ENCODE measurements at regions not wholly inside any gene's neighbourhood (a gene's known extent, or its start where the extent isn't known, plus 50 kb on each side); places are given as distances from the start of the nearest gene placed in this dataset.

GRCh38 chr12:19008102-19008501 lies 121.4 kb upstream of the PLEKHA5 start:
- no peak for TF ChIP-seq CTCF (IDR thresholded peaks at IDR 0.05; ENCODE audit: low read depth, low read length)
- H3K9me3 ChIP-seq, result no peaks in the 10 kb centered on the region
- no peaks in the 10 kb centered on the region for H3K4me1 ChIP-seq
- H3K36me3 ChIP-seq, result no peaks in the 10 kb centered on the region
- H3K27me3 ChIP-seq, result no peaks in the 10 kb centered on the region
- no peak overlapping the region for H3K4me3 ChIP-seq (ENCODE audit: low read depth, low read length)
- no peak for DNase-seq

DNA sequence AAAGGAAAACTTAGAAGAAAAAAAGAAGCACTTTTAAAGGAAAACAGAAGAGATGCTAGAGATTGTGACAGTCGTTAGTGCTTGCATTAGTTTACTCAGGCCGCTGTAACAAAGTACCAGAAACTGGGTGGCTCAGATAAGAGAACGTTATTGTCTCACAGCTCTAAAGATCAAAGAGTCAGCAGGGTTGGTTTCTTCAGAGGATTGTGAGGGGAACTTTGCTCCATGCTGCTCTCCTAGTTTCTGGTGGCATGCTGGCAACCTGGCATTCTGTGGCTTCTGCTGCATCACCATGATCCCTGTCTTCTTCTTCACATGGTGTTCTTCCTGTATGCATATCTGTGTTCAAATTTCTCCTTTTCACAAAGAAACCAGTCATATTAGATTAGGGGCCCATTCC lies 119.4 kb upstream of the PLEKHA5 start:
- Histone ChIP-seq H3K36me3 (no peaks in the 10 kb centered on the region), H3K4me1 (no peaks in the 10 kb centered on the region), H3K4me3 (ENCODE audit: low read depth, low read length) (no peak overlapping the region), H3K9me3 (no peaks in the 10 kb centered on the region), H3K27me3 (no peaks in the 10 kb centered on the region)
- no peak for DNase-seq
- TF ChIP-seq CTCF (IDR thresholded peaks at IDR 0.05; ENCODE audit: low read depth, low read length), result no peak

GRCh38 chr12:19010726-19011125 lies 118.8 kb upstream of the PLEKHA5 start:
- Histone ChIP-seq H3K27me3 (no peaks in the 10 kb centered on the region), H3K4me3 (ENCODE audit: low read depth, low read length) (no peak overlapping the region), H3K9me3 (no peaks in the 10 kb centered on the region), H3K36me3 (no peaks in the 10 kb centered on the region), H3K4me1 (no peaks in the 10 kb centered on the region)
- no peak for DNase-seq
- TF ChIP-seq CTCF (IDR thresholded peaks at IDR 0.05; ENCODE audit: low read depth, low read length), result no peak

GRCh38 chr12:19012965-19013364 lies 116.6 kb upstream of the PLEKHA5 start:
- no peak for DNase-seq
- no peak overlapping the region for H3K4me3 ChIP-seq (ENCODE audit: low read depth, low read length)
- no peaks in the 10 kb centered on the region for H3K36me3 ChIP-seq
- no peak for TF ChIP-seq CTCF (IDR thresholded peaks at IDR 0.05; ENCODE audit: low read depth, low read length)
- H3K4me1 ChIP-seq, result no peaks in the 10 kb centered on the region
- no peaks in the 10 kb centered on the region for H3K9me3 ChIP-seq
- H3K27me3 ChIP-seq, result no peaks in the 10 kb centered on the region

DNA sequence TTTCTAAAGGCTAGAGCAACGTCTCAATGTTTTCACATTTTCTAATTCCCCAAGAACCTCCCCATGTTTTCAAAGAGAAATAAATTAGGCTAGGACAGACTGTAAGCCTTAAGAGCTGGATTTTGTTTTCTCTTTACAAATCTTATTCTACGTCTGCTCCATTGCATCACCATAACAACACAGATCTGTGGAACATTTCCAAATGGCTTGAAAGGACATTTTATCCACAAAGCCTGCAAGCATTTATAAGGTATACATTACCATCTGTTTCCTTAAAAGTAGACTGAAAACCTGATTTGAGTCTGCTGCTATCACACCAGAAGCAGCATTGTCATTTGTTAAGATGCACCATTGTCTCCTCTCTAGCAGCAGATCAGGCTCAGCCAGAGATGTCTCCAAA lies 115.3 kb upstream of the PLEKHA5 start:
- Histone ChIP-seq H3K4me3 (ENCODE audit: low read depth, low read length) (no peak overlapping the region), H3K27me3 (no peaks in the 10 kb centered on the region), H3K36me3 (no peaks in the 10 kb centered on the region), H3K9me3 (no peaks in the 10 kb centered on the region), H3K4me1 (no peaks in the 10 kb centered on the region)
- DNase-seq, result no peak
- no peak for TF ChIP-seq CTCF (IDR thresholded peaks at IDR 0.05; ENCODE audit: low read depth, low read length)

- H3K27me3 ChIP-seq, result no peaks in the 10 kb centered on the region
- DNase-seq, result no peak
- no peaks in the 10 kb centered on the region for H3K9me3 ChIP-seq
- no peaks in the 10 kb centered on the region for H3K36me3 ChIP-seq
- no peak for TF ChIP-seq CTCF (IDR thresholded peaks at IDR 0.05; ENCODE audit: low read depth, low read length)
- H3K4me3 ChIP-seq (ENCODE audit: low read depth, low read length), result no peak overlapping the region
- no peaks in the 10 kb centered on the region for H3K4me1 ChIP-seq
Measured at GRCh38 chr12:19015285-19015684, 114.2 kb upstream of the PLEKHA5 start.
